Inferior parietal cortex (tissue), 1 donor: ENCODE measurements at regions not wholly inside any gene's neighbourhood (a gene's known extent, or its start where the extent isn't known, plus 50 kb on each side); places are given as distances from the start of the nearest gene placed in this dataset.

Experiments used
- DNase-seq: peaks from one replicate; pipeline ENCODE4 v3.0.0-alpha.2; 2016; ENCODE audit errors: extremely low spot score

DNA sequence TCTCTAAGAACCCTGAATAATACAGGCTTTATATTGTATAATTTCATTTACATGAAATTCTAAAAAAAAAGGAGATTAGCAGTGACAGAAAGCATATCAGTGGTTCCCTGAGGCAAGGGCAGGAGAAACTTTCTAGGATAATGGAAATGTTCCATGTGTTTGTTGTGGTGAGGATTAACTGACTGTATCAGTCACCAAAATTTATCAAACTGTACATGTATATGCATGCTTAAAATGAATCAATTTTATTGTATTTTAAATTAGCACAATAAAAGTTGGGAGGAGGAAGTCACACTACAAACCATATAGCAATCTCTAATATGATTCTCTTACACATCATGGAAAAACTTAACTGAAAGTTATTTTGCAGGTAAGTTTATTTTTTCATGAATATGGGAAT, 396.8 kb downstream of the EFNB2 start:
- no peak for DNase-seq

- DNase-seq: no peak
Measured at GRCh38 chr13:106133025-106133424, 402.4 kb downstream of the EFNB2 start.

DNA sequence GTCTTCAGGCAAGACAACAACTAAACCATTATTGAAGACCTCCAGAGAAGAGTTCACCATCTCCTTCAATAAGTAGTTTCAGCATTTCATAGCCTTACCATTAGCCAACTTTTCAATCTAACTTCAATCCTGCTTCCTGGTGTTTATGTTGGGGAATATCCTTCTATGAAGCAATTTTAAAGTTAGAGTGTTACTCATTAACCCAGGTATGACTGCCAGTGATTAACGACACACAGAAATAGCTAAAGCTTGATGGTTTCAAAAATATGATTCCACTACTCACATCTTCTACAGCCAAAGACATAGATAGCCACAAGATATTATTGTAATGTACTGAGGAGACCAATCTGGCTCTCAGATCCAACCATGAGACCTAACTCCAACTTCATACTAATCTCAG, 403.2 kb downstream of the EFNB2 start:
- no peak for DNase-seq

DNA sequence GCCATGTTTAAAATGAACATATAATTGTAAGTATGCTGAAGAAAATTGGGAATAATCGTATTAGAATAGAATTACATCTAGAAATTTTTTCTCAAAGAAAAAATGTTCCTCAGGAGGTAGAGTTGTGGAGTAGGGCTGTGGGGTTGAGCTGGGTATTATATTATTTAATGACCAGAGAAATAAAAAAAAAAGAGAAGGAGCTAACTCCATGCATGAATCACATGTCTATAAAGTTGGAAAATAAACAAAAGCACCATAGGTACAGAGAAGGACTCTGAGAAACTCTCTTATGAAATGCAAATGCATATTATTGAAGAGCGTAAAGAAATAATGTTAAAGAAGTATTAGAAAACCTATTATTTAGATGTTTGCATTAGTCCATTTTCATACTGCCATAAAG, 405.5 kb downstream of the EFNB2 start:
- no peak for DNase-seq

- DNase-seq: no peak
Measured at GRCh38 chr13:106129273-106129672, 406.2 kb downstream of the EFNB2 start.

- DNase-seq: no peak
Measured at GRCh38 chr13:106122234-106122633, 413.2 kb downstream of the EFNB2 start.

DNA sequence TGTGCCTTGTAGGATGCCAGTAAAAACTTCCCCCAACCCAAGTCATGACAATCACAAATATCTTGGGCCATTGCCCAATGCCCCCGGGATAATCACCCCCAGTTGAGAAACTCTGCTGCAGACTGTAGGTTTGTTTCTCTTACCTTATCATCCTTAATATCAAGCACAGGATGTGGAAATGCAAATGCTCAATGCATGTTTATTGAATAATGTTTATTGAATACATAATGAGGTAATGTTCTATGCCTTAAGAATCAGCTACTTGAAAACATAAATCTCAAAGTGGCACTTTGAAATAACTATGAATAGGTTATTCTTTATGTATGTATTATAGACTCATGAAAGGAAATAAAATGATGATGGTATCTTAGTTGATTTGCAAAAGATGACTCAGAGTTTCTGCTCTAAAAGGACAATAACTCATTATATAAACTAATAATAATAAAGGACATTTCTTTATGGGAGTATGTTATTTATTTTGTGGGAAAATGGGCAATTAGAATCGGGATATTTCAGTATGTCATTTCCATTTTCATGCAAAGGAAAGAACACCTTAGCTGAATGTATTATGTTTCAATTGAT, 414.2 kb downstream of the EFNB2 start:
- DNase-seq: no peak

DNA sequence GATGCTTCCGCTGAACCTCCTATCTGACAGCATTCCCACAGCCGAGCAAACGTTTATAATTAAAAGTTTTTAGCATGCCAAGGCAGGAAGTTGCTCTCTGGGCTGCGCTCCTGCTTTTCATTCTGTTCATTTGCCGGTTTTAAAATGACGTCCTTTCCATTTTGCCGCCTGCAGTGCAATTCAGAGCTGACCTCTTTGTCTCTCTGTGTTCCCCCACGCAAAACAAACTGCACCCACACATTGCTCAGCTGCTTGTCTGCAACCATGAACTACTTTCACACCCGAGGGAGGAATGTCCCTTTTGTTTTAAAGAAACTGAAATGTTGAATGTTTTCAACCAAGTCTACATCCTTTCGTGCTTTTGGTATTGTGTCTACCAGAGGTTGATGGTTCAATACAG, 416.5 kb downstream of the EFNB2 start:
- no peak for DNase-seq

DNA sequence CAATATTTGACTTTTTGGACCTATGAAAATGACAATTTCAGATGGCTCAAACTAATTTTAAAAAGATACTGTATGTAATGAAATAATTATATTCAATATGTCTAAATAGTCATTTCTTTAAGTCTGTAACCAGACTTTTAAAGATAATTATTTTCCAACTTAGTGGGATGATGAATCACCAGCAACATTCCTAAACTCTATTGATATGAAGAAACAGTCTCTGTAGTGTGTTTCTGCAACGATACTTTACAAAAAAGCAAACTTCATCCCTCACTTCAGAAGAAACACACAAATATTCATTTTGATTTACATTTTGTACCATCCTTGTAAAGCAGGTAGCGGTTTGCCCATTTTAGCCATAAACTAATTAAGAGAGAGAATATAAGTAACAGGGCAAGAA, 417.4 kb downstream of the EFNB2 start:
- DNase-seq: no peak

DNA sequence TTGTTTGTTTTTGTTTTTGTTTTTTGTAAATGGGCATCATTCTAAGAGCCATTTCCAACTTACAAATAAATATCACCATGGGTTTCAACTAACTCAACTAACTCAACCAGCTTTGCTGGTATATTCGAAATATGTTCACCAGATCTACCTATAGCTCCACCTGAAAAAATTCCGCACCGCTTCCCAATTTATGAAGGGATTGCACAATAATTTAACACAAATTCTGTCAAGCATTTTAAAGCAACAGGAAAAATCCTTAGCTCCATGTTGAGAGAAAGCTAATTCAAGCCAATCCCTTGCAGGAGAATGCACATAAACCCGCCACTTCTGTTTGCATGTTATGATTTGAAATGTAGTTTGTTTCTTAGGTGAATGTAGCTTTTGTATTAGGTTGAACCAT, 417.8 kb downstream of the EFNB2 start:
- DNase-seq: no peak

GRCh38 chr13:106117035-106117434, 418.4 kb downstream of the EFNB2 start:
- DNase-seq: no peak

DNA sequence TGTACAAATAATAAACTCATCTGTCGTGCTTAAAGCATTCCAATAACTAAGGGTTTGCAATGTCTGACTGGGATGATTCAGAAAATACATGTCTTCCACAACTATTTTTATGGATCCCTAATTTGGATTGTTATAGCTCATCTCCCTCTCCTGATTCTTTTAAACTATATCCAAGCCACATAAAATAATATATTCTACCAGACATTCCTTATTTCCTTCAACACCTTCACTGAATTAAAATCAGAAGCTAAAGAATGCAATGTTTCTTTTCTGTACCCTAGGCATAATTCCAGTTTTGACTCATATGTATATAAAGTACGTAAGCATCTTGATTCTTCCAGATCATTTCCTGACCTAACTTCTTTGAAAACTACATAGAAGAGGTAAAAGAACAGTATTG, 420.4 kb downstream of the EFNB2 start:
- DNase-seq: no peak

DNA sequence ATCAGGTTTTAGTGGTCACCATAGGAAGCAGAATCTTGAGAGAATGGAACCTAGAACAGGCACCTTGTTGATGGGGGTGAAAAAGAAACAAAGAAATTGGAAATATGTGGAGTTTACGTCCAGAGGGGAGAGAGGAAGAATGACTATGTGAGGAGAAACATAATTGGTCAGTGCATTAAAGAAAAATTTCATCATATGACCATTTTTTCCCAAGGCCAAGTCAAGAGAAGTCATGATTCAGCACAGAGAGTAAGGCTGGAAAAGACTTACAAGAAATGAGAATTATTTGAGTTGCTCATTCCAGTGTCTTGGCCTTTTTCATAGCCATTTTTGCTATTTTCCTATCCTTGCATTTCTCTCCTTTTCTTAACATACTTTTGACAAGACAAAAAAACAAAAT, 421.7 kb downstream of the EFNB2 start:
- no peak for DNase-seq

DNA sequence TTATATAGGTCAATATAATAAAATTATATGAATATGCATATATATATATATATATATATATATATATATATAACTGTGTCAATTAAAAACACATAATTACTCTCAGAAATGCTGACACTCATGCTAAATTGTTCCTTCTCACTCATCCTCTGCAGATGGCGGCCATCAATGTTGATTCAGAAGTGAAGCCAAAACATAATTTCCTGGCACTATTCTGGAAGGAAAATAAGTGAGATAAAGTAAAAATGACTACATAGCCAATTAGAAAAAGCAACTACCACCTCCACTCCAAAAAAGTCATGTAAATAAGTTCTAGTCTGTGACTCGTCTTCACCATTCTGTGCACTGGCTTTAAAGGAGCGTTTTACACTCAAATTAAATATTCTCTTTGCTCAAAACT, 423.3 kb downstream of the EFNB2 start:
- no peak for DNase-seq

DNA sequence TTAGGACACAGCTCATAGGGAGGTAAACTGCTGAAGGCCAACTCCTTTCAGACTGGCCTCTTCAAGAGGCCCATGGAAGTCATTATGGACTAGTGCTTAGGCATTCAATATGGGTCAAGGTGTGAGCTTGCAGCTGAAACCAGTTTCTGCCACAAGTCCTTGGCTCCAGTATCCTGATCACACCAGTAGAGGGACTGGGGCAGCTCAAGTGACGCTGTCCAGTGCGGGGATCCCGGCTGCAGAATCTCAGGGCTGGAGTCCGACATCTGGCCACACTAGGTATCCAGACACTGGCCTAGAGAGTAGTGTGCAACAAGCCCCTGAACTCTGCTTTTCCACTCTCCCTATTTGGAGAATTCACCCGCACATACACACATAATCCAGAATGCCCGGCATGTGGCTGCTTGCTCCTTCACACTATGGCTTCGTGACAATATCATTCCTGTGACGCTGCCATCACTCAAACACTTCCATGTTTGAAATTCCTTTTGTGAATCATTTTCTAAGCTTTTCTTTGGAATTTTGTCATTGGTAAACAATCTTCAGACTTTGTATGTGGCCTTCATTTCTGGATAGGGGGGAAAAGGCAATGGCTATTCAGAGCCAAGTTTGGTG, 425.1 kb downstream of the EFNB2 start:
- no peak for DNase-seq

GRCh38 chr13:106109391-106109791, 426.1 kb downstream of the EFNB2 start:
- no peak for DNase-seq

GRCh38 chr13:106108346-106108745, 427.1 kb downstream of the EFNB2 start:
- DNase-seq: no peak

- DNase-seq: no peak
Measured at GRCh38 chr13:106107061-106107460, 428.4 kb downstream of the EFNB2 start.

DNA sequence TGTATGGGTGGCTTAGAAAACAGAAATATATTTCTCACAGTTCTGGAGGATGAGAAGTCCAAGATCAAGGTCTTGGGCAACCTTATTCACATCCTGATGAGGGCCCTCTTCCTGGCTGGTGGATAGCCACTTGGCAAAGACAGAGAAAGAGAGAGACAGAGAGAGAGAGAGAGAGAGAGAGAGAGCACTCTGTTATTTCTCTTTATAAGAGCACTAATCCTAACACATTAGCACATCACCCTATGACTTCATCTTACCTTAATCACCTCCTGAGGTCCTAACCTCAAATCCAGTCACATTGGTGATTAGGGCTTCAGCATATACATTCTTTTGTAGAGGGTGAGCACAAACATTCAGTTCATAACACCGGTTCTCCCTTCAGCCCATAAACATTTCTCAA, 430.3 kb downstream of the EFNB2 start:
- no peak for DNase-seq

DNA sequence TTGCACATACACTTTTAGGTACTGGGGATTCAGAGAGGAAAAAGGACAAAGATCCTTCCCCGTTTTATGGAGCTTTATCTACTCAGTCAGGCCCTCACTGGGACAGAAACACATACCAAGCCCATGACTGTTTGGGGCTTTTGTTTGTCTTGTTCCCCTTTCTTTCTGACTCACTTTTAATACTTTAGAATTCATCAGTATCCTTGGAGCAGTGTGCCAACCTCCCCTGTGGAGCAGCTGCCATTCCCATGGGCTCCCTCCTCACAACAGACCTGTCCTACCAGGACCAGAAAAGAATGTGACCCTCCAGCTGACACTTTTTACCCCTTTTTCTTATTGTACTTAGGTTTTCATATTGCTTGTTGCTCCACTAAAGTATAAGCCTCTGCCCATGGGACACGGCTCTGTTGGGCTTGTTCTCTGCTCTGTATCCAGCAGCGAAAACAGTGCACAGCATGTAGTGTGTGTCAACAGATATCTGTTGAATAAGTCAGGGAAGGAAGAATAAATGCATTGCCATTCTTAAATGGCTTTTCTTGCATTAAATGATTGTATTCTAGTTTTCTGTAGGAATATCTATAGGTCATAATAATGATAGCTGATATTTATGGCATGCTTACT, 431.1 kb downstream of the EFNB2 start:
- DNase-seq: no peak

- DNase-seq: no peak
Measured at GRCh38 chr13:106103779-106104178, 431.7 kb downstream of the EFNB2 start.

- no peak for DNase-seq
Measured at GRCh38 chr13:106102786-106103185, 432.7 kb downstream of the EFNB2 start.

DNA sequence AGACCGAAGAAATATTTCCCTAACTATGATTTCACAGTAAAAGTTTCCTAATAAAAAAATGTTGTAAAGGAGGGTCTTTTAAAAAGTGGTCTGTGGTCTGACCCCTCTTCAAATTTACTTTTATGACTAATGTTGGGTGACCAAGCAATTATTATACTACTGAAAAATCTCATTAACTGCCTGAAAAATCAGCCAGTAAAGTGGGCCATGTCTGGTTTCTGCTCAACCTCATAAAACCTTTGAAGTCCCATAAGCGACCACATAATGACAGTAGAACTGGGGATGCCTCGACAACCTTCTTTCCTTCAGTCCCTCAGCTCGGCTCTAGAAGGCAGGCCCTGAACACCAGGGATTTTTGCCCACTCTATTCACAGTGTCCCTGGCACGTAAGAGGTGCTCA, 434.3 kb downstream of the EFNB2 start:
- DNase-seq: no peak
